ENCODE measurements at regions not wholly inside any gene's neighbourhood (a gene's known extent, or its start where the extent isn't known, plus 50 kb on each side); places are given as distances from the start of the nearest gene placed in this dataset.

DNA sequence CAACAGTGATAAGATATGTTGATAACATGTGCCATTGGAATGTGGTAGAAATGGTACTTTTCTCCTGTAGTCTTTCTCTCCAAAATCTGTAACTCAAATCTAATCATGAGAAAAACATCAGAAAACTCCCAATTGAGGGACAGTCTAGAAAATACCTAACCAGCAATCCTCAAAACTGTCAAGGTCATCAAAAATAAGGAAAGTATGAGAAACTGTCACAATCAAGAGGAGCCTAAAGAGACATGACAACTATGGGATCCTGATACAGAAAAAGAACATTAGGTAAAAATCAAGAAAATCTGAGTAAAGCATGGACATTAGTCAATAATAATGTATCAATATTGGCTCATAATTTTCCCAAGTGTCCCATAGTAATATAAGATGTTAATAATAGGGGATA, 124.5 kb upstream of the PPP1R2C start:
- ChIA-PET POLR2A (no interaction called here), CTCF (interaction anchor here in 1 of 2 donors (0.9 kb wide), 1 partner anchor 21 kb away, joined by 3 read pairs; no protein-coding TSS in a partner anchor)
- Mint-ChIP-seq H3K36me3 (peaks cover 3% of the 10 kb centered on the region), H3K27ac (no peak overlapping the region), H3K4me3 (no peak overlapping the region), H3K9me3 (peaks cover 0 to 6% (median 0%) of the 10 kb centered on the region in 3 donors), H3K27me3 (peaks cover 0 to 6% of the 10 kb centered on the region in 2 donors), H3K4me1 (peaks cover 0 to 13% (median 7%) of the 10 kb centered on the region in 3 donors)
- Histone ChIP-seq H3K9me3 (no peaks in the 10 kb centered on the region), H3K27me3 (replicated peaks in 1 of 2; ENCODE audit: control insufficient read depth in 2 of 2, extremely low read depth in 1 of 2, insufficient read depth in 2 of 2, low read length in 1 of 2) (no peaks in the 10 kb centered on the region), H3K4me1 (ENCODE audit: control insufficient read depth in 1 of 2, extremely low read depth in 1 of 2, insufficient read depth in 2 of 2, low read length in 2 of 2) (no peaks in the 10 kb centered on the region), H3K27ac (ENCODE audit: low read length) (no peak overlapping the region), H3K36me3 (ENCODE audit: control insufficient read depth in 2 of 2, extremely low read depth in 1 of 2, insufficient read depth in 1 of 2, low read length in 1 of 2) (no peaks in the 10 kb centered on the region), H3K4me3 (ENCODE audit: control insufficient read depth in 1 of 2, extremely low read depth in 1 of 2, low read length in 1 of 2) (no peak overlapping the region)
- no peak for ATAC-seq (replicated peaks in 1 of 4)
- no peak for DNase-seq

DNA sequence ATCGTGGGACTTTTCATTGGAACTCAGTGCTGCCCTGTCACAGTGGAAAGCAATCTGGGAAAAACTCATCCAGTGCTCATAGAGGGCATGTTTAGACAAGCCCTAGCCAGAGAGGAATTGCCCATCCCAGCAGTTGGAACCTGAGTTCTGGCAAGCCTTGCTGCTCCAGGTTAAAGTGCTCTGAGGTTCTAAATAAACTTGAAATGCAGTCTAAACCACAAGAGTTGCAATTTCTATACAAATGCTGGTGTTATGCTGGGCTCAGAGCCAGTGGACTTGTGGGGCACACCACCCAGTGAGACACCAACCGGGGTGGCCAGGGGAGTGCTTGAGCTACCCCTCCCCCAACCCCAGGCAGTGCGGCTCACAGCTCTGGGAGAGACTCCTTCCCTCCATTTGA, 142.8 kb upstream of the PPP1R2C start:
- Mint-ChIP-seq H3K4me1 (no peaks in the 10 kb centered on the region), H3K9me3 (peaks cover 0 to 16% (median 2%) of the 10 kb centered on the region in 3 donors), H3K36me3 (peaks cover 8% of the 10 kb centered on the region), H3K27me3 (no peaks in the 10 kb centered on the region), H3K4me3 (no peak overlapping the region), H3K27ac (no peak overlapping the region)
- no peaks in the 10 kb centered on the region for H3K27me3 ChIP-seq (replicated peaks in 1 of 2; ENCODE audit: control insufficient read depth in 2 of 2, extremely low read depth in 1 of 2, insufficient read depth in 2 of 2, low read length in 1 of 2)
- ATAC-seq (replicated peaks in 1 of 4) (no peak), DNase-seq (no peak)
- H3K9me3 ChIP-seq = peaks cover 2% of the 10 kb centered on the region
- H3K36me3 ChIP-seq (ENCODE audit: control insufficient read depth in 2 of 2, extremely low read depth in 1 of 2, insufficient read depth in 1 of 2, low read length in 1 of 2) = no peaks in the 10 kb centered on the region
- ChIA-PET POLR2A (no interaction called here), CTCF (interaction anchor here in 1 of 2 donors (1.2 kb wide), 1 partner anchor 9 kb away, joined by 3 read pairs; no protein-coding TSS in a partner anchor)
- H3K27ac ChIP-seq (ENCODE audit: low read length) = no peak overlapping the region
- H3K4me1 ChIP-seq (ENCODE audit: control insufficient read depth in 1 of 2, extremely low read depth in 1 of 2, insufficient read depth in 2 of 2, low read length in 2 of 2) = no peaks in the 10 kb centered on the region
- no peak overlapping the region for H3K4me3 ChIP-seq (ENCODE audit: control insufficient read depth in 1 of 2, extremely low read depth in 1 of 2, low read length in 1 of 2)
- WGBS (ENCODE audit: insufficient coverage) = no CpG with 5 or more reads among the region's 3 CpGs

DNA sequence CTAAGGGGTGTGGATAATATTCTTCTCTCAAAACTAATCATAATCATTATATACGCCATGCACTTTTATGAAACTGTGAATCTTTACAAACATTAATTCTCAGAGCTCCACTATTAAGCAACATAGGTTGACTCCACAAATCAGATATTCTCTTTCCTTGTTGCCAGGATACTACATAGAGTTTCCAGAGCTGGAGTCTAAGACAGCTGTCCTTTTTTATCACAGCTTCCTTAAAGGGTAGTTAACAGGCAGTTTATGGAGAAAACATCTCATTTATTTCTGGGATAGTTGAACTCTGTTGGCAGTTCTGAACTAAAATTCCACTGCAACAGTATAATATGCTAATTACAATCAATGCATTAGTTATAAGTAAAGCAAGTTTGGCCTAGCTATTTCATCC, 152.1 kb upstream of the PPP1R2C start:
- ChIA-PET CTCF (interaction anchor here in 1 of 2 donors (0.6 to 1.1 kb wide), 2 partner anchors 9 to 15 kb away, joined by 3 read pairs; no protein-coding TSS in a partner anchor), POLR2A (no interaction called here)
- H3K4me1 Mint-ChIP-seq = peaks cover 25 to 32% (median 26%) of the 10 kb centered on the region in 3 donors
- no peaks in the 10 kb centered on the region for H3K36me3 Mint-ChIP-seq
- no CpG with 5 or more reads among the region's 1 CpG for WGBS (ENCODE audit: insufficient coverage)
- H3K4me3 Mint-ChIP-seq = no peak overlapping the region
- Histone ChIP-seq H3K4me3 (ENCODE audit: control insufficient read depth in 1 of 2, extremely low read depth in 1 of 2, low read length in 1 of 2) (no peak overlapping the region), H3K27me3 (replicated peaks in 1 of 2; ENCODE audit: control insufficient read depth in 2 of 2, extremely low read depth in 1 of 2, insufficient read depth in 2 of 2, low read length in 1 of 2) (no peaks in the 10 kb centered on the region), H3K36me3 (ENCODE audit: control insufficient read depth in 2 of 2, extremely low read depth in 1 of 2, insufficient read depth in 1 of 2, low read length in 1 of 2) (no peaks in the 10 kb centered on the region), H3K27ac (ENCODE audit: low read length) (no peak overlapping the region), H3K4me1 (ENCODE audit: control insufficient read depth in 1 of 2, extremely low read depth in 1 of 2, insufficient read depth in 2 of 2, low read length in 2 of 2) (peaks cover 12 to 17% of the 10 kb centered on the region in 2 experiments), H3K9me3 (no peaks in the 10 kb centered on the region)
- ATAC-seq (replicated peaks in 1 of 4) = no peak
- no peaks in the 10 kb centered on the region for H3K9me3 Mint-ChIP-seq
- no peak overlapping the region for H3K27ac Mint-ChIP-seq
- no peaks in the 10 kb centered on the region for H3K27me3 Mint-ChIP-seq
- no peak for DNase-seq

- Histone ChIP-seq H3K36me3 (ENCODE audit: control insufficient read depth in 2 of 2, extremely low read depth in 1 of 2, insufficient read depth in 1 of 2, low read length in 1 of 2) (no peaks in the 10 kb centered on the region), H3K27ac (ENCODE audit: low read length) (no peak overlapping the region), H3K9me3 (no peaks in the 10 kb centered on the region), H3K4me1 (ENCODE audit: control insufficient read depth in 1 of 2, extremely low read depth in 1 of 2, insufficient read depth in 2 of 2, low read length in 2 of 2) (peaks cover 12 to 17% of the 10 kb centered on the region in 2 experiments), H3K4me3 (ENCODE audit: control insufficient read depth in 1 of 2, extremely low read depth in 1 of 2, low read length in 1 of 2) (no peak overlapping the region), H3K27me3 (replicated peaks in 1 of 2; ENCODE audit: control insufficient read depth in 2 of 2, extremely low read depth in 1 of 2, insufficient read depth in 2 of 2, low read length in 1 of 2) (no peaks in the 10 kb centered on the region)
- WGBS (ENCODE audit: insufficient coverage) = no CpG with 5 or more reads among the region's 1 CpG
- H3K9me3 Mint-ChIP-seq = no peaks in the 10 kb centered on the region
- no peak overlapping the region for H3K4me3 Mint-ChIP-seq
- peaks cover 25 to 38% (median 34%) of the 10 kb centered on the region in 3 donors for H3K4me1 Mint-ChIP-seq
- no peaks in the 10 kb centered on the region for H3K27me3 Mint-ChIP-seq
- ChIA-PET POLR2A (no interaction called here), CTCF (no interaction called here)
- DNase-seq = no peak
- no peak overlapping the region for H3K27ac Mint-ChIP-seq
- no peaks in the 10 kb centered on the region for H3K36me3 Mint-ChIP-seq
- ATAC-seq (replicated peaks in 1 of 4) = no peak
Observed at GRCh38 chrX:42930951-42931350, 153.0 kb upstream of the PPP1R2C start.

GRCh38 chrX:42933187-42933586, 155.2 kb upstream of the PPP1R2C start:
- Histone ChIP-seq H3K4me3 (ENCODE audit: control insufficient read depth in 1 of 2, extremely low read depth in 1 of 2, low read length in 1 of 2) (no peak overlapping the region), H3K9me3 (no peaks in the 10 kb centered on the region), H3K4me1 (ENCODE audit: control insufficient read depth in 1 of 2, extremely low read depth in 1 of 2, insufficient read depth in 2 of 2, low read length in 2 of 2) (peaks cover 12 to 17% of the 10 kb centered on the region in 2 experiments), H3K36me3 (ENCODE audit: control insufficient read depth in 2 of 2, extremely low read depth in 1 of 2, insufficient read depth in 1 of 2, low read length in 1 of 2) (no peaks in the 10 kb centered on the region), H3K27me3 (replicated peaks in 1 of 2; ENCODE audit: control insufficient read depth in 2 of 2, extremely low read depth in 1 of 2, insufficient read depth in 2 of 2, low read length in 1 of 2) (no peaks in the 10 kb centered on the region), H3K27ac (ENCODE audit: low read length) (no peak overlapping the region)
- no CpG with 5 or more reads among the region's 1 CpG for WGBS (ENCODE audit: insufficient coverage)
- ATAC-seq (replicated peaks in 1 of 4) = no peak
- Mint-ChIP-seq H3K4me3 (peak overlapping the region in 1 of 3 donors; percentile 58), H3K27me3 (no peaks in the 10 kb centered on the region), H3K9me3 (no peaks in the 10 kb centered on the region), H3K27ac (peak overlapping the region; percentile 18 to 93), H3K4me1 (peaks cover 26 to 40% (median 35%) of the 10 kb centered on the region in 3 donors), H3K36me3 (no peaks in the 10 kb centered on the region)
- POLR2A ChIA-PET = no interaction called here
- DNase-seq = no peak
- CTCF ChIA-PET = no interaction called here

GRCh38 chrX:42934020-42934726, 156.2 kb upstream of the PPP1R2C start:
- no peaks in the 10 kb centered on the region for H3K36me3 ChIP-seq (ENCODE audit: control insufficient read depth in 2 of 2, extremely low read depth in 1 of 2, insufficient read depth in 1 of 2, low read length in 1 of 2)
- peaks cover 12 to 17% of the 10 kb centered on the region in 2 experiments for H3K4me1 ChIP-seq (ENCODE audit: control insufficient read depth in 1 of 2, extremely low read depth in 1 of 2, insufficient read depth in 2 of 2, low read length in 2 of 2)
- peak; percentile 67 to 92 (median 84) for ATAC-seq (replicated peaks in 1 of 4)
- ChIA-PET CTCF (interaction anchor here in 1 of 2 donors (0.6 kb wide), 1 partner anchor 1175 kb away, joined by 4 read pairs; no protein-coding TSS in a partner anchor), POLR2A (no interaction called here)
- DNase-seq = peak in 12 of 35 experiments; percentile 2 to 50 (median 14)
- H3K36me3 Mint-ChIP-seq = peaks cover 5% of the 10 kb centered on the region
- H3K27me3 ChIP-seq (replicated peaks in 1 of 2; ENCODE audit: control insufficient read depth in 2 of 2, extremely low read depth in 1 of 2, insufficient read depth in 2 of 2, low read length in 1 of 2) = no peaks in the 10 kb centered on the region
- H3K4me1 Mint-ChIP-seq = peaks cover 33 to 46% (median 44%) of the 10 kb centered on the region in 3 donors
- H3K27ac Mint-ChIP-seq = peak overlapping the region; percentile 77 to 93
- H3K9me3 ChIP-seq = no peaks in the 10 kb centered on the region
- H3K4me3 Mint-ChIP-seq = peak overlapping the region in 2 of 3 donors; percentile 11 to 58
- no peak overlapping the region for H3K4me3 ChIP-seq (ENCODE audit: control insufficient read depth in 1 of 2, extremely low read depth in 1 of 2, low read length in 1 of 2)
- whole genome bisulfite sequencing (ENCODE audit: insufficient coverage) = no CpG with 5 or more reads among the region's 5 CpGs
- peak overlapping the region; percentile 61 for H3K27ac ChIP-seq (ENCODE audit: low read length)
- peaks cover 0 to 4% (median 2%) of the 10 kb centered on the region in 3 donors for H3K9me3 Mint-ChIP-seq
- H3K27me3 Mint-ChIP-seq = no peaks in the 10 kb centered on the region

Data from T-cell (primary cell).